ENCODE measurements at regions not wholly inside any gene's neighbourhood (a gene's known extent, or its start where the extent isn't known, plus 50 kb on each side); places are given as distances from the start of the nearest gene placed in this dataset.

- TF ChIP-seq CTCF (IDR thresholded peaks at IDR 0.05; ENCODE audit: unreplicated experiment): no peak
- Mint-ChIP-seq H3K27ac (no peak overlapping the region), H3K4me1 (peaks cover 10% of the 10 kb centered on the region), H3K27me3 (ENCODE audit: low read depth) (no peaks in the 10 kb centered on the region), H3K36me3 (peaks cover 31% of the 10 kb centered on the region), H3K9me3 (peaks cover 38% of the 10 kb centered on the region), H3K4me3 (no peak overlapping the region)
- no peak for DNase-seq (ENCODE audit: low spot score in 2 of 2, unreplicated experiment in 2 of 2)
These were observed 74.6 kb downstream of the PABPC4L start for GRCh38 chr4:134126955-134127354.

- Mint-ChIP-seq H3K4me3 (no peak overlapping the region), H3K4me1 (peaks cover 10% of the 10 kb centered on the region), H3K36me3 (peaks cover 28% of the 10 kb centered on the region), H3K27ac (no peak overlapping the region), H3K9me3 (peaks cover 33% of the 10 kb centered on the region), H3K27me3 (ENCODE audit: low read depth) (no peaks in the 10 kb centered on the region)
- TF ChIP-seq CTCF (IDR thresholded peaks at IDR 0.05; ENCODE audit: unreplicated experiment): no peak
- DNase-seq (ENCODE audit: low spot score in 2 of 2, unreplicated experiment in 2 of 2): no peak
These were observed 75.5 kb downstream of the PABPC4L start for GRCh38 chr4:134126000-134126560.

DNA sequence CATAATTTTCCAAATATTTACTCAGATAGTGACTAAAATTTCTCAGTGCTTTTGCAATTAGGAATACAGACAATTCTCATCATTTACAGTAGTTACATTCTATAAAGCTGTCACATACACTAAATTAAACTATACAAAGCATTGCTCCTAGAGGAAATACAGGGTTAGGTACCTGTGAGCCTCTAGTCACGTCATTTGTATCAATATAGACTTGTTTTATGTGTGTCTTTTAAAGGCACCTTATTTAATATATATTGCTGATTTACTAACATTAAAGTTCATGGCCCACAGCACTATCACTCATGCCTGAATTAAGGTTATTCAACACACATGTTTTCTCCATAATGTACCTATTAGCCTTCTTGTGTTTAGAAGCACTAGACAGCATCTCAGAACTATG is 78.7 kb downstream of the PABPC4L start:
- DNase-seq (ENCODE audit: low spot score in 2 of 2, unreplicated experiment in 2 of 2): no peak
- TF ChIP-seq CTCF (IDR thresholded peaks at IDR 0.05; ENCODE audit: unreplicated experiment): no peak
- peaks cover 7% of the 10 kb centered on the region for H3K36me3 Mint-ChIP-seq
- peaks cover 10% of the 10 kb centered on the region for H3K4me1 Mint-ChIP-seq
- H3K9me3 Mint-ChIP-seq: peaks cover 8% of the 10 kb centered on the region
- no peaks in the 10 kb centered on the region for H3K27me3 Mint-ChIP-seq (ENCODE audit: low read depth)
- H3K27ac Mint-ChIP-seq: no peak overlapping the region
- no peak overlapping the region for H3K4me3 Mint-ChIP-seq

DNA sequence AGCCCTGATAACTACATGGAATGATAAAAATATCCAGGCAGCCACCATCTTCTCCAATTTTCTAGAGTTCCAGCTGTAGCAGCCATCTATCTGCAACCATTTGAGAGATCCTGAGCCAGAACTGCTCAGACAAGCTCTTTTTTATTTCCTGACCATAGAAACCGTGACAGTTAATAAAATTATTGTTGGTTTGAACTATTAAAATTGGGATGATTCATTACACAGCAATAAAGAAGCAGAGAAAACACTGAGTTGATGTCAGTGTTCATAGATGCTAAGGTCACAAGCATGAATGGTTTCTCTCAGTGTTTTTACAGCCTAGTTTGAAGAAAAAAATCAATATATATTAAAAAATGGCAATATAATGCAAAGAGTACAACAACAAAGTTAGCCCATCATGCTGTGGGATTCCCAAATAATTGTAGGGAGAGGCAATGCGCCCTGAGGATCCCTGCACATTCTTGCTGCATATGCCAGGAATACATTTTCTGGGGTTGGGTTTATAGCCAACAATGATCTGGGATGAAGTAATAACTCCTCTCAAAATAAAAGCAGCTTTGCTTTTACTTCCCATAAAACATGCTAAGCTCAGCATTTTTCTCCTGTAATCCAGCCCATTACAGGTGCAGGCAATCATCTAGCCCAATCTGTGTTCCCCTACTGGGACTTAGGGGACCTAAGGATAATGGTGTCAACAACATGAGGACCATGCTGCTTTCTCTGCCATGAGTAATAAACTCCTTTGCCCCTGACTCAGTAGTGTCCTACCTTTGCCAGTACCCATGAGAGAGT is 84.0 kb downstream of the PABPC4L start:
- no peaks in the 10 kb centered on the region for H3K27me3 Mint-ChIP-seq (ENCODE audit: low read depth)
- no peak for TF ChIP-seq CTCF (IDR thresholded peaks at IDR 0.05; ENCODE audit: unreplicated experiment)
- no peak overlapping the region for H3K4me3 Mint-ChIP-seq
- H3K36me3 Mint-ChIP-seq: no peaks in the 10 kb centered on the region
- peaks cover 14% of the 10 kb centered on the region for H3K9me3 Mint-ChIP-seq
- H3K4me1 Mint-ChIP-seq: peaks cover 2% of the 10 kb centered on the region
- no peak for DNase-seq (ENCODE audit: low spot score in 2 of 2, unreplicated experiment in 2 of 2)
- no peak overlapping the region for H3K27ac Mint-ChIP-seq

DNA sequence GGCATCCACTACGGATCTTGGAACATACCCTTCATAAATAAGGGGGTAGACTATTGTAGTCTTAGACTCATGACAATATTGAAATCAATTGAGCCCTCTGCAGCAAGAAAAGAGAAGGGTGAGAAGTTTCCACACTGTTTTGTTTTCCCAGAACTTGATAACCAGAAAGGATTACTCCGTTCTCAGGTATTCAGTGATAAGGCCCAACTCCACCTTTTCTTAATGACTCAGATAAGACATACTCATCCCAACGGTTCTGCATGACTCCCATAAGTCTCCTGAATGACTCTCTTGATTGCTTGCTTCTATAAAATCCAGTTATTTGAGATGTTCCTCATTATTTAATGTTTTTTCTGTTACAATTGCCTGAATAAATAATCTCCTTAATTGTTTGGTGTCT is 111.7 kb downstream of the PABPC4L start:
- H3K9me3 Mint-ChIP-seq: peaks cover 14% of the 10 kb centered on the region
- no peak for TF ChIP-seq CTCF (IDR thresholded peaks at IDR 0.05; ENCODE audit: unreplicated experiment)
- DNase-seq (ENCODE audit: low spot score in 2 of 2, unreplicated experiment in 2 of 2): no peak
- H3K36me3 Mint-ChIP-seq: peaks cover 5% of the 10 kb centered on the region
- H3K27ac Mint-ChIP-seq: no peak overlapping the region
- H3K27me3 Mint-ChIP-seq (ENCODE audit: low read depth): no peaks in the 10 kb centered on the region
- H3K4me1 Mint-ChIP-seq: peaks cover 6% of the 10 kb centered on the region
- no peak overlapping the region for H3K4me3 Mint-ChIP-seq

All from mesothelial cell of epicardium (in vitro differentiated cells).